ENCODE measurements at regions not wholly inside any gene's neighbourhood (a gene's known extent, or its start where the extent isn't known, plus 50 kb on each side); places are given as distances from the start of the nearest gene placed in this dataset.

GRCh38 chr7:120123528-120123927, 149.4 kb upstream of the KCND2 start:
- TF ChIP-seq CTCF (IDR thresholded peaks at IDR 0.05), result no peak

GRCh38 chr7:120131096-120131839, 141.7 kb upstream of the KCND2 start:
- intact Hi-C loops (cut with DNase I), result no loop called here
- Histone ChIP-seq H3K9me3 (peaks cover 0 to 31% (median 4%) of the 10 kb centered on the region in 11 donors), H3K27ac (no peak overlapping the region), H3K4me1 (no peaks in the 10 kb centered on the region), H3K36me3 (no peaks in the 10 kb centered on the region), H3K4me3 (no peak overlapping the region), H3K27me3 (no peaks in the 10 kb centered on the region)
- no peak for TF ChIP-seq CTCF (IDR thresholded peaks at IDR 0.05)
- 72 to 76% methylated on average over 5 of the region's 5 CpGs for WGBS, 2 donors
- DNase-seq (no peak), ATAC-seq (no peak)

More at GRCh38 chr7:120123528-120123927, 149.4 kb upstream of the KCND2 start:
- no peaks in the 10 kb centered on the region for H3K4me1 ChIP-seq
- no peak overlapping the region for H3K4me3 ChIP-seq
- H3K27me3 ChIP-seq, result no peaks in the 10 kb centered on the region
- ATAC-seq (no peak), DNase-seq (no peak)
- no peaks in the 10 kb centered on the region for H3K9me3 ChIP-seq
- H3K27ac ChIP-seq, result no peak overlapping the region
- no peaks in the 10 kb centered on the region for H3K36me3 ChIP-seq
- WGBS, 2 donors, result 76 to 82% methylated on average over 1 of the region's 1 CpG
- intact Hi-C loops (cut with DNase I), result no loop called here

GRCh38 chr7:120138497-120138896, 134.5 kb upstream of the KCND2 start:
- H3K27ac ChIP-seq, result no peak overlapping the region
- no peak for TF ChIP-seq CTCF (IDR thresholded peaks at IDR 0.05)
- intact Hi-C loops (cut with DNase I), result no loop called here
- ATAC-seq (no peak), DNase-seq (no peak)
- H3K4me1 ChIP-seq, result no peaks in the 10 kb centered on the region
- no peak overlapping the region for H3K4me3 ChIP-seq
- H3K27me3 ChIP-seq, result no peaks in the 10 kb centered on the region
- no peaks in the 10 kb centered on the region for H3K36me3 ChIP-seq
- 78 to 79% methylated on average over 1 of the region's 1 CpG for WGBS, 2 donors
- H3K9me3 ChIP-seq, result peaks cover 0 to 19% (median 0%) of the 10 kb centered on the region in 11 donors

- TF ChIP-seq CTCF (IDR thresholded peaks at IDR 0.05), result no peak
Observed at GRCh38 chr7:120156476-120156875, 116.5 kb upstream of the KCND2 start.

More at GRCh38 chr7:120156476-120156875, 116.5 kb upstream of the KCND2 start:
- Histone ChIP-seq H3K36me3 (no peaks in the 10 kb centered on the region), H3K4me3 (no peak overlapping the region), H3K27me3 (no peaks in the 10 kb centered on the region), H3K27ac (no peak overlapping the region), H3K9me3 (peaks cover 0 to 7% (median 0%) of the 10 kb centered on the region in 11 donors), H3K4me1 (no peaks in the 10 kb centered on the region)
- intact Hi-C loops (cut with DNase I), result no loop called here
- DNase-seq (no peak), ATAC-seq (no peak)
- 15 to 20% methylated on average over 1 of the region's 1 CpG for WGBS, 2 donors

All from heart right ventricle (tissue), 16 donors.